Endothelial cell of umbilical vein (primary cell): ENCODE measurements at regions not wholly inside any gene's neighbourhood (a gene's known extent, or its start where the extent isn't known, plus 50 kb on each side); places are given as distances from the start of the nearest gene placed in this dataset.

Source experiments
- BruUV-seq: library from RNA; stranded (reverse); fragments of 400-500 nt; replicated peaks from 2 replicates; lab custom pipeline; 2021; lab: Mats Ljungman, UMichigan
- CTCF ChIA-PET: fragments of 300-600, 350-600 bp; sonication (Branson Sonifier 250); formaldehyde crosslinking; loops from one replicate; lab custom pipeline; 2021; ENCODE audit warnings: antibody characterized with exemption, inconsistent platforms; lab: Charles Lee
- POLR2A ChIA-PET: fragments of 300-600, 350-600 bp; sonication (Branson Sonifier 250); formaldehyde crosslinking; loops from one replicate; lab custom pipeline; 2021; ENCODE audit warnings: antibody characterized with exemption, inconsistent platforms; lab: Charles Lee
- DNase-seq: peaks from one replicate; pipeline ENCODE4 v3.0.0-alpha.2; 2011; ENCODE audit warnings: low read depth, low spot score
- FAIRE-seq: peaks from 2 replicates; lab custom pipeline; 2011; peaks lifted over from hg19 to GRCh38; lab: Jason Lieb, UNC
- H2AFZ ChIP-seq: 2 replicates; pipeline ENCODE4 v1.6.0; 2012; ENCODE audit warnings: low read depth, low read length, control low read depth, inconsistent platforms
- H3K27ac ChIP-seq: 2 replicates; pipeline ENCODE4 v1.5.1; 2011; ENCODE audit warnings: low read depth, mild to moderate bottlenecking, control low read depth, low read length, moderate library complexity; ENCODE audit not compliant: insufficient read depth
- H3K27me3 ChIP-seq, 2 experiments: 2 replicates each; pipeline versions ENCODE4 v1.6.0 to v1.6.1; 2011; ENCODE audit warnings: low read length in 2 of 2, mixed read lengths in 1 of 2; ENCODE audit not compliant: control insufficient read depth in 2 of 2, insufficient read depth in 2 of 2
- H3K36me3 ChIP-seq, 2 experiments: 2 replicates in 1 of 2; 3 replicates in 1 of 2; pipeline ENCODE4 v1.5.1; 2011; ENCODE audit warnings: low read length in 2 of 2, mild to moderate bottlenecking in 1 of 2, moderate library complexity in 1 of 2; ENCODE audit not compliant: control insufficient read depth in 2 of 2, insufficient read depth in 2 of 2; ENCODE audit errors: extremely low read depth in 1 of 2
- H3K4me1 ChIP-seq: 3 replicates; pipeline ENCODE4 v1.5.1; 2011; ENCODE audit warnings: mild to moderate bottlenecking, low read length; ENCODE audit not compliant: control insufficient read depth, insufficient read depth; ENCODE audit errors: extremely low read depth
- H3K4me2 ChIP-seq: 2 replicates; pipeline ENCODE4 v1.6.1; 2011; ENCODE audit warnings: low read length, control low read depth, mixed read lengths; ENCODE audit not compliant: insufficient read depth
- H3K4me3 ChIP-seq, 3 experiments: fragments of 200-600 bp in 1 of 3; sonication (generic), shearing (Covaris generic) in 1 of 3; replicated peaks in 1 of 3; 2 replicates each; pipeline ENCODE4 v1.5.1; 2011 to 2016; ENCODE audit warnings: control low read depth in 3 of 3, low read length in 3 of 3, mild to moderate bottlenecking in 2 of 3, inconsistent platforms in 1 of 3, low read depth in 1 of 3, moderate library complexity in 1 of 3; ENCODE audit not compliant: insufficient read depth in 1 of 3
- H3K79me2 ChIP-seq: 2 replicates; pipeline ENCODE4 v1.6.0; 2012; ENCODE audit warnings: low read length, inconsistent platforms; ENCODE audit not compliant: control insufficient read depth, insufficient read depth
- H3K9ac ChIP-seq: replicated peaks from 2 replicates; pipeline ENCODE3; 2011; ENCODE audit warnings: low read length, control low read depth; ENCODE audit not compliant: insufficient read depth; ENCODE audit errors: extremely low read depth
- H3K9me1 ChIP-seq: replicated peaks from 3 replicates; pipeline ENCODE4 v1.6.0; 2011; ENCODE audit warnings: mild to moderate bottlenecking, low read length; ENCODE audit not compliant: control insufficient read depth, insufficient read depth; ENCODE audit errors: extremely low read depth
- H3K9me3 ChIP-seq: replicated peaks from 2 replicates; pipeline ENCODE4 v1.5.1; 2012; ENCODE audit warnings: low read length, inconsistent platforms; ENCODE audit not compliant: control insufficient read depth, insufficient read depth
- H4K20me1 ChIP-seq: replicated peaks from 2 replicates; pipeline ENCODE3; 2011; ENCODE audit warnings: mild to moderate bottlenecking, low read length; ENCODE audit not compliant: control insufficient read depth, insufficient read depth; ENCODE audit errors: extremely low read depth
- CTCF ChIP-seq, 2 donors: IDR thresholded peaks; 1 replicate in 1 of 2; 2 replicates in 1 of 2; pipeline ENCODE4 v1.5.1; 2011; ENCODE audit warnings: low read length in 2 of 2, mild to moderate bottlenecking in 2 of 2, moderate library complexity in 2 of 2, control low read depth in 1 of 2, inconsistent platforms in 1 of 2, low read depth in 1 of 2; ENCODE audit not compliant: insufficient read depth in 1 of 2; ENCODE audit errors: extremely low read depth in 1 of 2
- EZH2 ChIP-seq: IDR thresholded peaks from 2 replicates; pipeline ENCODE4 v1.6.1; 2012; ENCODE audit warnings: borderline replicate concordance, low read depth, mild to moderate bottlenecking, moderate library complexity, low read length, inconsistent platforms; ENCODE audit not compliant: severe bottlenecking
- FOS ChIP-seq: IDR thresholded peaks from 2 replicates; pipeline ENCODE4 v1.6.1; 2011; ENCODE audit warnings: mild to moderate bottlenecking, low read length, moderate library complexity, borderline replicate concordance; ENCODE audit not compliant: insufficient read depth
- GATA2 ChIP-seq: IDR thresholded peaks from 2 replicates; pipeline ENCODE4 v1.7.0; 2011; ENCODE audit warnings: low read depth, mild to moderate bottlenecking, moderate library complexity, mixed read lengths, low read length; ENCODE audit not compliant: insufficient read length, insufficient read depth
- JUN ChIP-seq: IDR thresholded peaks from 2 replicates; pipeline ENCODE4 v1.6.1; 2011; ENCODE audit warnings: borderline replicate concordance, low read depth; ENCODE audit not compliant: insufficient read length, insufficient read depth
- MAX ChIP-seq: IDR thresholded peaks from 2 replicates; pipeline ENCODE4 v1.6.1; 2011; ENCODE audit not compliant: insufficient read depth, insufficient read length
- MYC ChIP-seq: IDR thresholded peaks from one replicate; pipeline ENCODE4 v1.6.1; 2011; ENCODE audit warnings: mild to moderate bottlenecking, low read depth, low read length
- POLR2A ChIP-seq: IDR thresholded peaks from 2 replicates; pipeline ENCODE4 v1.6.1; 2012; ENCODE audit warnings: low read depth, mild to moderate bottlenecking, control low read depth, low read length
- POLR2AphosphoS5 ChIP-seq: IDR thresholded peaks from 2 replicates; pipeline ENCODE4 v1.6.1; 2012; ENCODE audit warnings: low read depth, mild to moderate bottlenecking, control low read depth, low read length, moderate library complexity; ENCODE audit not compliant: insufficient read depth
- dilution Hi-C: fragments of 300-500 bp; cut with MboI; formaldehyde crosslinking; loops from one replicate; pipeline ENCODE4 v1.15.0; 2019; ENCODE audit warnings: low sequenced_read_pairs; ENCODE audit not compliant: extremely low pct_ligation_motif_present
- intact Hi-C: fragments of 100-400 bp; cut with micrococcal nuclease; formaldehyde crosslinking; loops from one replicate; pipeline ENCODE4 v1.10.0; 2022

- H2AFZ ChIP-seq, result no peak overlapping the region
- no peak for FAIRE-seq
- CTCF ChIA-PET, result no interaction called here
- H3K9ac ChIP-seq, result no peak overlapping the region
- H3K9me1 ChIP-seq, result no peaks in the 10 kb centered on the region
- H3K79me2 ChIP-seq, result no peaks in the 10 kb centered on the region
- H3K27ac ChIP-seq, result no peak overlapping the region
- no TSS peak for BruUV-seq
- dilution Hi-C loops (no loop called here), intact Hi-C loops (no loop called here)
- H4K20me1 ChIP-seq, result no peaks in the 10 kb centered on the region
- no peaks in the 10 kb centered on the region for H3K27me3 ChIP-seq
- TF ChIP-seq FOS, result no peak
- TF ChIP-seq MYC, result no peak
- TF ChIP-seq POLR2A, result no peak
- TF ChIP-seq CTCF (IDR thresholded peaks at IDR 0.05; ENCODE audit: extremely low read depth in 1 of 2, insufficient read depth in 1 of 2, low read depth in 1 of 2, low read length in 2 of 2), result no peak
- no peak for TF ChIP-seq POLR2AphosphoS5
- no peak for TF ChIP-seq MAX
- no peak for TF ChIP-seq JUN
- TF ChIP-seq EZH2, result no peak
- TF ChIP-seq GATA2, result no peak
- no peaks in the 10 kb centered on the region for H3K4me1 ChIP-seq
- POLR2A ChIA-PET, result no interaction called here
- no peak overlapping the region for H3K4me3 ChIP-seq
- no peak overlapping the region for H3K4me2 ChIP-seq
- H3K9me3 ChIP-seq, result peaks cover 2% of the 10 kb centered on the region
- no peak for DNase-seq
- H3K36me3 ChIP-seq, result no peaks in the 10 kb centered on the region
Measured at GRCh38 chr4:35253331-35253730, 991.0 kb downstream of the ARAP2 start.
